ENCODE measurements at regions not wholly inside any gene's neighbourhood (a gene's known extent, or its start where the extent isn't known, plus 50 kb on each side); places are given as distances from the start of the nearest gene placed in this dataset.

- TF ChIP-seq YY1 (IDR thresholded peaks at IDR 0.05; ENCODE audit: insufficient read depth, insufficient read length) = no peak
- no peak for TF ChIP-seq SUZ12 (IDR thresholded peaks at IDR 0.05; ENCODE audit: extremely low read depth, insufficient read depth, insufficient read length)
- no peak for TF ChIP-seq ZNF274 (IDR thresholded peaks at IDR 0.05; ENCODE audit: low read depth, low read length)
These were observed 85.8 kb downstream of the NUDT12 start for GRCh38 chr5:103476811-103477210.
